MM.1S (cell line): ENCODE measurements at regions not wholly inside any gene's neighbourhood (a gene's known extent, or its start where the extent isn't known, plus 50 kb on each side); places are given as distances from the start of the nearest gene placed in this dataset.

Source experiments
- DNase-seq: peaks from one replicate; pipeline ENCODE4 v3.0.0-alpha.2; 2015
- H2AFZ ChIP-seq: fragments of 300-600 bp; sonication (generic); 2 replicates; pipeline ENCODE4 v1.6.0; 2016; ENCODE audit warnings: antibody characterized with exemption, low read length
- H3F3A ChIP-seq: fragments of 300-600 bp; sonication (generic); 2 replicates; pipeline ENCODE4 v1.6.1; 2016; ENCODE audit warnings: mild to moderate bottlenecking, antibody characterized with exemption, low read length, moderate library complexity, mixed read lengths; ENCODE audit not compliant: insufficient read depth
- H3K27ac ChIP-seq: fragments of 300-600 bp; sonication (generic); 2 replicates; pipeline ENCODE4 v1.5.1; 2016; ENCODE audit warnings: mild to moderate bottlenecking, low read length
- H3K27me3 ChIP-seq: fragments of 300-600 bp; sonication (generic); replicated peaks from 2 replicates; pipeline ENCODE4 v1.6.0; 2016; ENCODE audit warnings: low read length; ENCODE audit not compliant: insufficient read depth
- H3K36me3 ChIP-seq: fragments of 300-600 bp; sonication (generic); replicated peaks from 2 replicates; pipeline ENCODE4 v1.6.1; 2016; ENCODE audit warnings: mild to moderate bottlenecking, low read length, mixed read lengths; ENCODE audit not compliant: insufficient read depth
- H3K4me1 ChIP-seq: fragments of 300-600 bp; sonication (generic); 2 replicates; pipeline ENCODE4 v1.6.1; 2016; ENCODE audit warnings: low read length, mixed read lengths
- H3K4me2 ChIP-seq: fragments of 300-600 bp; sonication (generic); 2 replicates; pipeline ENCODE4 v1.6.0; 2016; ENCODE audit warnings: low read depth, low read length
- H3K4me3 ChIP-seq: fragments of 300-600 bp; sonication (generic); 2 replicates; pipeline ENCODE4 v1.5.1; 2016; ENCODE audit warnings: low read length, mixed read lengths
- H3K79me2 ChIP-seq: fragments of 300-600 bp; sonication (generic); 2 replicates; pipeline ENCODE4 v1.6.1; 2016; ENCODE audit warnings: mixed run types, low read length, mixed read lengths
- H3K9ac ChIP-seq: fragments of 300-600 bp; sonication (generic); 2 replicates; pipeline ENCODE4 v1.6.1; 2016; ENCODE audit warnings: low read length, mixed read lengths
- H3K9me2 ChIP-seq: fragments of 300-600 bp; sonication (generic); replicated peaks from 2 replicates; pipeline ENCODE4 v1.6.1; 2016; ENCODE audit warnings: mild to moderate bottlenecking, low read length, mixed read lengths; ENCODE audit not compliant: insufficient read depth
- H3K9me3 ChIP-seq: fragments of 300-600 bp; sonication (generic); replicated peaks from 2 replicates; pipeline ENCODE4 v1.6.1; 2016; ENCODE audit warnings: mild to moderate bottlenecking, low read length, mixed read lengths; ENCODE audit not compliant: insufficient read depth
- H4K20me1 ChIP-seq: fragments of 300-600 bp; sonication (generic); 2 replicates; pipeline ENCODE4 v1.6.1; 2016; ENCODE audit warnings: mild to moderate bottlenecking, low read length, moderate library complexity, mixed read lengths; ENCODE audit not compliant: insufficient read depth
- EZH2 ChIP-seq: fragments of 300-600 bp; sonication (generic); optimal IDR thresholded peaks from 2 replicates; pipeline ENCODE3; 2017; ENCODE audit warnings: low read depth, mild to moderate bottlenecking, antibody characterized with exemption, low read length, mixed read lengths
- EZH2phosphoT487 ChIP-seq: fragments of 300-600 bp; sonication (generic); IDR thresholded peaks from 2 replicates; pipeline ENCODE4 v1.6.1; 2018; ENCODE audit warnings: antibody characterized with exemption, low read length
- TF ChIP-seq, protein P1 (sequence below): fragments of 300-600 bp; sonication (generic); IDR thresholded peaks from 2 replicates; pipeline ENCODE4 v1.5.1; 2016; ENCODE audit warnings: antibody characterized with exemption, low read length, mixed read lengths

DNA sequence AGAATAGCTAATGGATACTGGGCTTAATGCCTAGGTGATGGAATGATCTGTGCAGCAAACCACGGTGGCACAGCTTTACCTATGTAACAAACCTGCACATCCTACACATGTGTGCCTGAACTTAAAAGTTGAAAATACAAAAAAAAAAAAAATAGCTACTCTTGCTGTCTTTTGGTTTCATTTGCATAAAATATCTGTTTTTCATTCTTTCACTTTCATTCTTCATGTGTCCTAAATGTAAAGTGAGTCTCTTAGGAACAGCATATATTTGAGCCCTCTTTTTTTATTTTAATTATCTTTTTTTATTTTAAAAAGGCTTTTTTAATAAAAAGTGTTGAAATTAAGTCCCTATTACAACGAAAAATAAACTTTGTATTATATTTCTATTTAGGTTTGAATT lies 836.1 kb upstream of the KCND2 start:
- Histone ChIP-seq H3K4me3 (no peak overlapping the region), H3K27me3 (no peaks in the 10 kb centered on the region), H2AFZ (no peak overlapping the region), H3K4me1 (no peaks in the 10 kb centered on the region; the same call in 1 of the 2 replicates), H3K4me2 (peak overlapping the region; percentile 25; the same call in 1 of the 2 replicates), H3K9me3 (no peaks in the 10 kb centered on the region), H4K20me1 (no peaks in the 10 kb centered on the region), H3K9me2 (no peaks in the 10 kb centered on the region), H3F3A (no peaks in the 10 kb centered on the region), H3K36me3 (no peaks in the 10 kb centered on the region), H3K9ac (no peak overlapping the region), H3K27ac (no peak overlapping the region), H3K79me2 (no peaks in the 10 kb centered on the region)
- peak; percentile 58 for DNase-seq
- TF ChIP-seq EZH2phosphoT487, result no peak
- TF ChIP-seq, protein P1, sequence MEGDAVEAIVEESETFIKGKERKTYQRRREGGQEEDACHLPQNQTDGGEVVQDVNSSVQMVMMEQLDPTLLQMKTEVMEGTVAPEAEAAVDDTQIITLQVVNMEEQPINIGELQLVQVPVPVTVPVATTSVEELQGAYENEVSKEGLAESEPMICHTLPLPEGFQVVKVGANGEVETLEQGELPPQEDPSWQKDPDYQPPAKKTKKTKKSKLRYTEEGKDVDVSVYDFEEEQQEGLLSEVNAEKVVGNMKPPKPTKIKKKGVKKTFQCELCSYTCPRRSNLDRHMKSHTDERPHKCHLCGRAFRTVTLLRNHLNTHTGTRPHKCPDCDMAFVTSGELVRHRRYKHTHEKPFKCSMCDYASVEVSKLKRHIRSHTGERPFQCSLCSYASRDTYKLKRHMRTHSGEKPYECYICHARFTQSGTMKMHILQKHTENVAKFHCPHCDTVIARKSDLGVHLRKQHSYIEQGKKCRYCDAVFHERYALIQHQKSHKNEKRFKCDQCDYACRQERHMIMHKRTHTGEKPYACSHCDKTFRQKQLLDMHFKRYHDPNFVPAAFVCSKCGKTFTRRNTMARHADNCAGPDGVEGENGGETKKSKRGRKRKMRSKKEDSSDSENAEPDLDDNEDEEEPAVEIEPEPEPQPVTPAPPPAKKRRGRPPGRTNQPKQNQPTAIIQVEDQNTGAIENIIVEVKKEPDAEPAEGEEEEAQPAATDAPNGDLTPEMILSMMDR, result no peak
- no peak for TF ChIP-seq EZH2

DNA sequence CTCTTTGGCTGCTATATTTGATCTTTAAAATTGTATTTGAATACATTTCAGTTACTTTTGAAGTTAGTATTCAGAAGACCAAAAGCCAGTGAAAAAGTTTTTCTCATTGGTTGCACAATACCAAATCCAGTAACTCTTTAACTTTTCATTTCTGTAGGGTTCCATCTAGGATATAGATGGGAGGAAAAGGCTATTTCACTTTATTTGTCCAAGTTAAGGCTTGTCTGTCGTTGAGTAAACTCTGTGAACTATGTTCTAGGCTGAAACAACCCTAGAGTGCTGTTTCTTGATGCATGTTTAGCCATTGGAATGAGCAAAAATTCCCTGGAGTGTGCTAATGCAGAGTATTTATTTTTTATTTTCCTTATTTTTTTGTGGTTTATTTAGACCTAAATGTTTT lies 834.7 kb upstream of the KCND2 start:
- no peaks in the 10 kb centered on the region for H3K79me2 ChIP-seq
- H3K9ac ChIP-seq, result no peak overlapping the region
- H3F3A ChIP-seq, result no peaks in the 10 kb centered on the region
- no peaks in the 10 kb centered on the region; the same call in 1 of the 2 replicates for H3K4me1 ChIP-seq
- TF ChIP-seq EZH2phosphoT487 (no peak), EZH2 (no peak)
- TF ChIP-seq, protein P1, result no peak
- no peaks in the 10 kb centered on the region for H3K9me3 ChIP-seq
- no peaks in the 10 kb centered on the region for H3K36me3 ChIP-seq
- H2AFZ ChIP-seq, result no peak overlapping the region
- no peaks in the 10 kb centered on the region for H3K27me3 ChIP-seq
- H3K9me2 ChIP-seq, result no peaks in the 10 kb centered on the region
- H3K27ac ChIP-seq, result no peak overlapping the region
- no peaks in the 10 kb centered on the region for H4K20me1 ChIP-seq
- no peak overlapping the region for H3K4me3 ChIP-seq
- no peak overlapping the region for H3K4me2 ChIP-seq
- DNase-seq, result no peak

DNA sequence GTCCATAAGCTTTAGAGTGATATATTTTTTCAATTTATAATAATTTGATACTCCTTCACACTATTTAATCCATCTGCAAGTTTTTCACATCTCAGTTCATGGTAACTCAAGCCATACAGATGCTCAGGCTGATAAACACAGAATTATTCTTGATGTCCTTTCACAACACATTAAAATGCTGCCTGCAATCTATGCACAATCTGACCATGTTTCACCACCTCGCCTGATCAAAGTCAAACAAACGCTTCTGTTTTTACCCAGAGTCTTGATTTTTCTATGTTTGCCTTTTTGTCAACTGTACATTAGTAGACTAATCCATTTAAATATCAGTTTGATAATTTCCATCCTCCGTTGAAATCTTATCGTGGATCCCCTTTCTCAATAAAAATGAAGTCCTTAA lies 833.8 kb upstream of the KCND2 start:
- Histone ChIP-seq H3K4me2 (no peak overlapping the region), H3K79me2 (no peaks in the 10 kb centered on the region), H3K4me3 (no peak overlapping the region), H2AFZ (no peak overlapping the region), H3F3A (no peaks in the 10 kb centered on the region), H3K9me3 (no peaks in the 10 kb centered on the region), H4K20me1 (no peaks in the 10 kb centered on the region), H3K9me2 (no peaks in the 10 kb centered on the region), H3K4me1 (no peaks in the 10 kb centered on the region; the same call in 1 of the 2 replicates), H3K9ac (no peak overlapping the region), H3K27me3 (no peaks in the 10 kb centered on the region), H3K36me3 (no peaks in the 10 kb centered on the region), H3K27ac (no peak overlapping the region)
- TF ChIP-seq, protein P1, result no peak
- TF ChIP-seq EZH2 (no peak), EZH2phosphoT487 (no peak)
- no peak for DNase-seq

DNA sequence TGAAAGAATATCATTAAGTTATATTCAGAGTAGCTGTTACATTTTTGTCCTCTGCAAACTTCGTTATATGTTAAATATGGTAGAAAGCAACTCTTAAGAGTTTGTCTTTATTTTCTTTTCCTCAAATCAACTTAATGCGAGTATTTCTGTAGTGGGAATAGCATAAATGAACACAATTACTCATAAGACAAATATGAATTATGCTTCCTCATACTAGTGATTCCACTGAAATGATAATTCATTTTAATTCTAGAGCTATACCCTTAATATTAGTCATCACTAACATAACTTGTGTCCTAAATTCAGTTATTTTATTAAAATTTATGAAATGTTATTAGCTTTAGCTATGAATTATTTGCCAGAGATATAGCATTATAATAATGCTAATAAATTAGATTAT lies 820.6 kb upstream of the KCND2 start:
- no peak for TF ChIP-seq EZH2
- no peak for TF ChIP-seq EZH2phosphoT487
- TF ChIP-seq, protein P1, result no peak
- no peak overlapping the region for H3K4me3 ChIP-seq
- no peak overlapping the region for H2AFZ ChIP-seq
- H3K9me2 ChIP-seq, result no peaks in the 10 kb centered on the region
- H3K27me3 ChIP-seq, result no peaks in the 10 kb centered on the region
- H3K9ac ChIP-seq, result no peak overlapping the region
- H3K9me3 ChIP-seq, result no peaks in the 10 kb centered on the region
- no peaks in the 10 kb centered on the region for H3K4me1 ChIP-seq
- no peaks in the 10 kb centered on the region for H3K36me3 ChIP-seq
- H4K20me1 ChIP-seq, result no peaks in the 10 kb centered on the region
- H3K4me2 ChIP-seq, result no peak overlapping the region
- H3K79me2 ChIP-seq, result no peaks in the 10 kb centered on the region
- DNase-seq, result no peak
- no peak overlapping the region for H3K27ac ChIP-seq
- H3F3A ChIP-seq, result no peaks in the 10 kb centered on the region
